ENCODE measurements at regions not wholly inside any gene's neighbourhood (a gene's known extent, or its start where the extent isn't known, plus 50 kb on each side); places are given as distances from the start of the nearest gene placed in this dataset.

DNA sequence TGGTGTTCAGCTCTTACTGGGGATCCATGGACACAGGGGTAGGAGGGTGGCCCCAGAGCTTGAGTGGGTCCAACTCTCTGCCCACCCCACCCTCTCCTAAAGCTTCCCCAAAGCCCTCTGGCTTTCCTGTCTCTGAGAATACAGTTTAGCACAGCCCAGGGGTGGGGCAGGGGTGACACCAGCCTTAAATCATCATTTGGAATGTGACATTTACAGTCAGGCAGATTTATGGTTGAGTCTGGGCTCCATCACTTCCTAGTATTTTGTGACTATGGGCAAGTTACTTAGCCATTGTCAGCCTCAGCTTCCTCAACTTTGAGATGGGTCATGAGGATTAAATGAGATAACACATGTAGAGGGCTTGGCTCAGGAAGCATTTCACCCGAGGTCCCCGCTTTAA lies 193.1 kb upstream of the IRX6 start:
- TF ChIP-seq, protein P1, sequence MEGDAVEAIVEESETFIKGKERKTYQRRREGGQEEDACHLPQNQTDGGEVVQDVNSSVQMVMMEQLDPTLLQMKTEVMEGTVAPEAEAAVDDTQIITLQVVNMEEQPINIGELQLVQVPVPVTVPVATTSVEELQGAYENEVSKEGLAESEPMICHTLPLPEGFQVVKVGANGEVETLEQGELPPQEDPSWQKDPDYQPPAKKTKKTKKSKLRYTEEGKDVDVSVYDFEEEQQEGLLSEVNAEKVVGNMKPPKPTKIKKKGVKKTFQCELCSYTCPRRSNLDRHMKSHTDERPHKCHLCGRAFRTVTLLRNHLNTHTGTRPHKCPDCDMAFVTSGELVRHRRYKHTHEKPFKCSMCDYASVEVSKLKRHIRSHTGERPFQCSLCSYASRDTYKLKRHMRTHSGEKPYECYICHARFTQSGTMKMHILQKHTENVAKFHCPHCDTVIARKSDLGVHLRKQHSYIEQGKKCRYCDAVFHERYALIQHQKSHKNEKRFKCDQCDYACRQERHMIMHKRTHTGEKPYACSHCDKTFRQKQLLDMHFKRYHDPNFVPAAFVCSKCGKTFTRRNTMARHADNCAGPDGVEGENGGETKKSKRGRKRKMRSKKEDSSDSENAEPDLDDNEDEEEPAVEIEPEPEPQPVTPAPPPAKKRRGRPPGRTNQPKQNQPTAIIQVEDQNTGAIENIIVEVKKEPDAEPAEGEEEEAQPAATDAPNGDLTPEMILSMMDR (conservative IDR thresholded peaks at IDR 0.05; ENCODE audit: low read depth, low read length), result no peak
- TF ChIP-seq EZH2phosphoT487 (IDR thresholded peaks at IDR 0.05; ENCODE audit: borderline replicate concordance, low read length) (no peak), EZH2 (IDR thresholded peaks at IDR 0.05; ENCODE audit: low read length, unreplicated experiment) (no peak)
